ENCODE measurements at regions not wholly inside any gene's neighbourhood (a gene's known extent, or its start where the extent isn't known, plus 50 kb on each side); places are given as distances from the start of the nearest gene placed in this dataset.

- no peak overlapping the region for H3K4me3 ChIP-seq (replicated peaks in 1 of 3; ENCODE audit: insufficient read depth in 1 of 3, low read depth in 1 of 3, low read length in 3 of 3)
- no peak overlapping the region for H3K9ac ChIP-seq (replicated peaks; ENCODE audit: extremely low read depth, insufficient read depth, low read length)
- H3K27ac ChIP-seq (ENCODE audit: insufficient read depth, low read depth, low read length), result no peak overlapping the region
- dilution Hi-C loops (cut with MboI; ENCODE audit: extremely low pct_ligation_motif_present, low sequenced_read_pairs) (no loop called here), intact Hi-C loops (cut with micrococcal nuclease) (loop anchor here (10.0 kb wide), 2 partner anchors 194 to 224 kb away; no protein-coding TSS in a partner anchor)
- no peaks in the 10 kb centered on the region for H3K4me1 ChIP-seq (ENCODE audit: control insufficient read depth, extremely low read depth, insufficient read depth, low read length)
- TF ChIP-seq EZH2 (IDR thresholded peaks at IDR 0.05; ENCODE audit: borderline replicate concordance, low read depth, low read length, severe bottlenecking), result no peak
- TF ChIP-seq FOS (IDR thresholded peaks at IDR 0.05; ENCODE audit: borderline replicate concordance, insufficient read depth, low read length), result peak; percentile 59
- H3K27me3 ChIP-seq (ENCODE audit: control insufficient read depth in 2 of 2, insufficient read depth in 2 of 2, low read length in 2 of 2), result peaks cover 3 to 9% of the 10 kb centered on the region in 2 experiments
- DNase-seq (ENCODE audit: low read depth, low spot score) (peak; percentile 26), FAIRE-seq (peak; percentile 18)
- ChIA-PET POLR2A (interaction anchor here (0.6 kb wide), 1 partner anchor 310 kb away, joined by 10 read pairs; no protein-coding TSS in a partner anchor), CTCF (interaction anchor here (0.6 to 6.5 kb wide), 5 partner anchors 228 to 407 kb away, joined by 3 to 86 read pairs (median 6); no protein-coding TSS in a partner anchor)
- H3K36me3 ChIP-seq (ENCODE audit: control insufficient read depth in 2 of 2, extremely low read depth in 1 of 2, insufficient read depth in 2 of 2, low read length in 2 of 2), result no peaks in the 10 kb centered on the region
- H3K4me2 ChIP-seq (ENCODE audit: insufficient read depth, low read length), result no peak overlapping the region
- no peaks in the 10 kb centered on the region for H3K9me3 ChIP-seq (replicated peaks; ENCODE audit: control insufficient read depth, insufficient read depth, low read length)
- H3K9me1 ChIP-seq (replicated peaks; ENCODE audit: control insufficient read depth, extremely low read depth, insufficient read depth, low read length), result no peaks in the 10 kb centered on the region
- no peaks in the 10 kb centered on the region for H3K79me2 ChIP-seq (ENCODE audit: control insufficient read depth, insufficient read depth, low read length)
- BruUV-seq (replicated peaks), result no TSS peak
- H4K20me1 ChIP-seq (replicated peaks; ENCODE audit: control insufficient read depth, extremely low read depth, insufficient read depth, low read length), result no peaks in the 10 kb centered on the region
- no peak overlapping the region for H2AFZ ChIP-seq (ENCODE audit: low read depth, low read length)
These were observed 84.8 kb upstream of the FOXB1 start for GRCh38 chr15:59918994-59919951.

DNA sequence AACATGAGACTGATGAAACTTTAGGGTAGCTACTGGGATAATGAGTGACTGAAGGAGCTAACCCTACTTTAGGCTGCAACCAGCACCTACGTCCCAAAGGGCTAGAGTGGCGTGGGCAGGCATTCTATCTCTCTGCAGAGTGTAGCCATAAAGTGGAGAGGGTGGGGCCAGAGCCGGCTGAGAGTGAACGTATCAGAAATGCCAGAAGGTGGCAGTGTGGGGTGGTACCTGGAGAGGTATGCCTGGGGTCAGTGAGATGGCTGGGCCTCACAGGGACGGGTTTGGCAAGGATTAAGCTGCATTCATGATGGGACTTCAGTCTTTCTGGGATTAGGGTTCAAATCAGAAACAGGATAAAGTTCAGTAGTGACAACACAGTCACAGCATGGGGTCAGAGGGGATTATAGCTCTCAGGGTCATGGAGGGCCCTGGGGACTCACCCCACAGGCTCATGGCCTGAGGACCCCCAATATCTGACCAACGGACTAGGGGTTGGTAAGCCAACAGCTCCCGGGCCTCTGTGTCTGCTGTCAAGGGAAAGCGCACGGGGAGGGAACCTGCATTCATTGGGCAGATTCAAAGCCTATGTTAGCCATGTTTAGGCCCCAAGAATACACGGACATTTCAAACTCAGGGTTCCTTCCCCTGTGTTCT is 86.5 kb upstream of the FOXB1 start:
- no TSS peak for BruUV-seq (replicated peaks)
- FAIRE-seq (no peak), DNase-seq (ENCODE audit: low read depth, low spot score) (peak; percentile 44)
- POLR2A ChIA-PET, result no interaction called here
- Histone ChIP-seq H3K4me2 (ENCODE audit: insufficient read depth, low read length) (no peak overlapping the region), H3K79me2 (ENCODE audit: control insufficient read depth, insufficient read depth, low read length) (no peaks in the 10 kb centered on the region), H2AFZ (ENCODE audit: low read depth, low read length) (no peak overlapping the region), H3K4me1 (ENCODE audit: control insufficient read depth, extremely low read depth, insufficient read depth, low read length) (no peaks in the 10 kb centered on the region), H3K36me3 (ENCODE audit: control insufficient read depth in 2 of 2, extremely low read depth in 1 of 2, insufficient read depth in 2 of 2, low read length in 2 of 2) (no peaks in the 10 kb centered on the region), H3K27ac (ENCODE audit: insufficient read depth, low read depth, low read length) (no peak overlapping the region), H3K9ac (replicated peaks; ENCODE audit: extremely low read depth, insufficient read depth, low read length) (no peak overlapping the region), H3K9me1 (replicated peaks; ENCODE audit: control insufficient read depth, extremely low read depth, insufficient read depth, low read length) (no peaks in the 10 kb centered on the region), H3K4me3 (replicated peaks in 1 of 3; ENCODE audit: insufficient read depth in 1 of 3, low read depth in 1 of 3, low read length in 3 of 3) (no peak overlapping the region), H3K27me3 (ENCODE audit: control insufficient read depth in 2 of 2, insufficient read depth in 2 of 2, low read length in 2 of 2) (peaks cover 4 to 7% of the 10 kb centered on the region in 2 experiments), H4K20me1 (replicated peaks; ENCODE audit: control insufficient read depth, extremely low read depth, insufficient read depth, low read length) (no peaks in the 10 kb centered on the region), H3K9me3 (replicated peaks; ENCODE audit: control insufficient read depth, insufficient read depth, low read length) (no peaks in the 10 kb centered on the region)
- CTCF ChIA-PET, result interaction anchor here (0.7 to 6.5 kb wide), 9 partner anchors 13 to 603 kb away, joined by 3 to 86 read pairs (median 5); no protein-coding TSS in a partner anchor
- TF ChIP-seq FOS (IDR thresholded peaks at IDR 0.05; ENCODE audit: borderline replicate concordance, insufficient read depth, low read length) (no peak), JUN (IDR thresholded peaks at IDR 0.05; ENCODE audit: borderline replicate concordance, insufficient read depth, insufficient read length, low read depth) (no peak), POLR2AphosphoS5 (IDR thresholded peaks at IDR 0.05; ENCODE audit: insufficient read depth, low read depth, low read length) (no peak), GATA2 (IDR thresholded peaks at IDR 0.05; ENCODE audit: insufficient read depth, insufficient read length, low read depth, low read length) (no peak), EZH2 (IDR thresholded peaks at IDR 0.05; ENCODE audit: borderline replicate concordance, low read depth, low read length, severe bottlenecking) (no peak)
- TF ChIP-seq, protein P1, sequence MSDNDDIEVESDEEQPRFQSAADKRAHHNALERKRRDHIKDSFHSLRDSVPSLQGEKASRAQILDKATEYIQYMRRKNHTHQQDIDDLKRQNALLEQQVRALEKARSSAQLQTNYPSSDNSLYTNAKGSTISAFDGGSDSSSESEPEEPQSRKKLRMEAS (IDR thresholded peaks at IDR 0.05; ENCODE audit: insufficient read depth, insufficient read length), result no peak
- TF ChIP-seq, protein P2, sequence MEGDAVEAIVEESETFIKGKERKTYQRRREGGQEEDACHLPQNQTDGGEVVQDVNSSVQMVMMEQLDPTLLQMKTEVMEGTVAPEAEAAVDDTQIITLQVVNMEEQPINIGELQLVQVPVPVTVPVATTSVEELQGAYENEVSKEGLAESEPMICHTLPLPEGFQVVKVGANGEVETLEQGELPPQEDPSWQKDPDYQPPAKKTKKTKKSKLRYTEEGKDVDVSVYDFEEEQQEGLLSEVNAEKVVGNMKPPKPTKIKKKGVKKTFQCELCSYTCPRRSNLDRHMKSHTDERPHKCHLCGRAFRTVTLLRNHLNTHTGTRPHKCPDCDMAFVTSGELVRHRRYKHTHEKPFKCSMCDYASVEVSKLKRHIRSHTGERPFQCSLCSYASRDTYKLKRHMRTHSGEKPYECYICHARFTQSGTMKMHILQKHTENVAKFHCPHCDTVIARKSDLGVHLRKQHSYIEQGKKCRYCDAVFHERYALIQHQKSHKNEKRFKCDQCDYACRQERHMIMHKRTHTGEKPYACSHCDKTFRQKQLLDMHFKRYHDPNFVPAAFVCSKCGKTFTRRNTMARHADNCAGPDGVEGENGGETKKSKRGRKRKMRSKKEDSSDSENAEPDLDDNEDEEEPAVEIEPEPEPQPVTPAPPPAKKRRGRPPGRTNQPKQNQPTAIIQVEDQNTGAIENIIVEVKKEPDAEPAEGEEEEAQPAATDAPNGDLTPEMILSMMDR (IDR thresholded peaks at IDR 0.05; ENCODE audit: extremely low read depth in 1 of 2, insufficient read depth in 1 of 2, low read depth in 1 of 2, low read length in 2 of 2), result peak; percentile 44 to 57
- intact Hi-C loops (cut with micrococcal nuclease), result loop anchor here (1.0 to 10.0 kb wide), 4 partner anchors 193 to 410 kb away; no protein-coding TSS in a partner anchor
- dilution Hi-C loops (cut with MboI; ENCODE audit: extremely low pct_ligation_motif_present, low sequenced_read_pairs), result no loop called here

Measured in endothelial cell of umbilical vein (primary cell).